Activated CD8-positive, alpha-beta T cell treated with anti-CD3 and anti-CD28 coated beads for 36 hours (primary cell): ENCODE measurements at regions not wholly inside any gene's neighbourhood (a gene's known extent, or its start where the extent isn't known, plus 50 kb on each side); places are given as distances from the start of the nearest gene placed in this dataset.
"Not testable (repeated sequence)": the region's sequence is repeated elsewhere in the genome, so short reads cannot be mapped to it uniquely, and the experiment has no call there.

Experiments
- ATAC-seq: fragments of 200-7000 bp; cut with Tn5 transposase; one replicate; pipeline ENCODE4 v1.10.0; 2021; ENCODE audit warnings: mild to moderate bottlenecking, moderate library complexity
- CTCF ChIA-PET: fragments of 350-600 bp; sonication (Branson Sonifier 250); formaldehyde crosslinking; loops from one replicate; lab custom pipeline; 2021; ENCODE audit warnings: antibody characterized with exemption; lab: Charles Lee
- POLR2A ChIA-PET: fragments of 350-600 bp; sonication (Branson Sonifier 250); formaldehyde crosslinking; loops from one replicate; lab custom pipeline; 2021; ENCODE audit warnings: antibody characterized with exemption; lab: Charles Lee
- DNase-seq: peaks from one replicate; pipeline ENCODE4 v3.0.0-alpha.2; 2020
- H3K27ac Mint-ChIP-seq: one replicate; pipeline ENCODE4 v1.8.0; 2021; ENCODE audit warnings: mild to moderate bottlenecking, mixed read lengths
- H3K27me3 Mint-ChIP-seq: one replicate; pipeline ENCODE4 v1.8.0; 2021; ENCODE audit warnings: mixed read lengths
- H3K36me3 Mint-ChIP-seq: one replicate; pipeline ENCODE4 v1.8.0; 2021; ENCODE audit warnings: low read depth, mixed read lengths
- H3K4me1 Mint-ChIP-seq: one replicate; pipeline ENCODE4 v1.8.0; 2021; ENCODE audit warnings: low read depth, mixed read lengths
- H3K4me3 Mint-ChIP-seq: one replicate; pipeline ENCODE4 v1.8.0; 2021; ENCODE audit warnings: mild to moderate bottlenecking, moderate library complexity, mixed read lengths
- H3K9me3 Mint-ChIP-seq: one replicate; pipeline ENCODE4 v1.8.0; 2021; ENCODE audit warnings: mixed read lengths
- CTCF ChIP-seq: fragments of 200-600 bp; IDR thresholded peaks from one replicate; pipeline ENCODE4 v1.8.0; 2022; ENCODE audit warnings: antibody characterized with exemption, mild to moderate bottlenecking
- intact Hi-C: fragments of 100-400 bp; cut with micrococcal nuclease; formaldehyde crosslinking; loops from one replicate; pipeline ENCODE4 v1.10.0; 2022

- Mint-ChIP-seq H3K9me3 (no peaks in the 10 kb centered on the region), H3K36me3 (no peaks in the 10 kb centered on the region), H3K27ac (no peak overlapping the region), H3K27me3 (peaks cover 24% of the 10 kb centered on the region), H3K4me3 (no peak overlapping the region), H3K4me1 (no peaks in the 10 kb centered on the region)
- DNase-seq, result no peak
- no peak for ATAC-seq
- POLR2A ChIA-PET, result interaction anchor here (0.5 kb wide), 1 partner anchor 478 kb away, joined by 3 read pairs; no protein-coding TSS in a partner anchor
- intact Hi-C loops, result no loop called here
- CTCF ChIA-PET, result interaction anchor here (0.6 to 0.8 kb wide), 2 partner anchors 10 to 957 kb away, joined by 3 read pairs; no protein-coding TSS in a partner anchor
- no peak for TF ChIP-seq CTCF
Measured at GRCh38 chr2:75432761-75433361, 127.9 kb downstream of the EVA1A start.

GRCh38 chr2:75431763-75432162, 129.0 kb downstream of the EVA1A start:
- POLR2A ChIA-PET, result no interaction called here
- no peak for ATAC-seq
- intact Hi-C loops, result no loop called here

GRCh38 chr2:75431276-75431675, 129.5 kb downstream of the EVA1A start:
- no peak for DNase-seq
- Mint-ChIP-seq H3K27ac (no peak overlapping the region), H3K4me3 (no peak overlapping the region), H3K27me3 (peaks cover 24% of the 10 kb centered on the region), H3K36me3 (no peaks in the 10 kb centered on the region), H3K9me3 (no peaks in the 10 kb centered on the region), H3K4me1 (no peaks in the 10 kb centered on the region)
- TF ChIP-seq CTCF, result no peak
- CTCF ChIA-PET, result no interaction called here
- intact Hi-C loops, result no loop called here
- POLR2A ChIA-PET, result no interaction called here
- ATAC-seq, result no peak

More at GRCh38 chr2:75431763-75432162, 129.0 kb downstream of the EVA1A start:
- peaks cover 26% of the 10 kb centered on the region for H3K27me3 Mint-ChIP-seq
- no peak overlapping the region for H3K4me3 Mint-ChIP-seq
- CTCF ChIA-PET, result interaction anchor here (0.8 kb wide), 1 partner anchor 8 kb away, joined by 3 read pairs; no protein-coding TSS in a partner anchor
- H3K9me3 Mint-ChIP-seq, result no peaks in the 10 kb centered on the region
- H3K27ac Mint-ChIP-seq, result no peak overlapping the region
- H3K36me3 Mint-ChIP-seq, result no peaks in the 10 kb centered on the region
- TF ChIP-seq CTCF, result no peak
- no peak for DNase-seq
- H3K4me1 Mint-ChIP-seq, result no peaks in the 10 kb centered on the region

GRCh38 chr2:75430449-75430848, 130.3 kb downstream of the EVA1A start:
- DNase-seq, ATAC-seq, H3K4me3 Mint-ChIP-seq, H3K27ac Mint-ChIP-seq, H3K4me1 Mint-ChIP-seq, H3K9me3 Mint-ChIP-seq, H3K36me3 Mint-ChIP-seq, CTCF ChIA-PET, intact Hi-C loops, POLR2A ChIA-PET: not testable (repeated sequence)
- H3K27me3 Mint-ChIP-seq, result peaks cover 21% of the 10 kb centered on the region

- intact Hi-C loops, result no loop called here
- ChIA-PET POLR2A (interaction anchor here (0.7 kb wide), 1 partner anchor 416 kb away, joined by 3 read pairs; no protein-coding TSS in a partner anchor), CTCF (interaction anchor here (1.0 kb wide), 1 partner anchor 38 kb away, joined by 4 read pairs; no protein-coding TSS in a partner anchor)
- TF ChIP-seq CTCF, result no peak
- Mint-ChIP-seq H3K4me1 (no peaks in the 10 kb centered on the region), H3K9me3 (peaks cover 1% of the 10 kb centered on the region), H3K27me3 (peaks cover 15% of the 10 kb centered on the region), H3K36me3 (no peaks in the 10 kb centered on the region), H3K27ac (no peak overlapping the region), H3K4me3 (no peak overlapping the region)
- no peak for ATAC-seq
- DNase-seq, result no peak
Measured at GRCh38 chr2:75428646-75429443, 131.9 kb downstream of the EVA1A start.
